Lung (tissue), 11 donors: ENCODE measurements at regions not wholly inside any gene's neighbourhood (a gene's known extent, or its start where the extent isn't known, plus 50 kb on each side); places are given as distances from the start of the nearest gene placed in this dataset.
"Not testable (repeated sequence)": the region's sequence is repeated elsewhere in the genome, so short reads cannot be mapped to it uniquely, and the experiment has no call there.

Experiments
- ATAC-seq: fragments of 200-7000 bp; cut with Tn5 transposase; one replicate; pipeline ENCODE4 v1.9.1; 2020; ENCODE audit warnings: moderate number of reproducible peaks; ENCODE audit not compliant: insufficient read depth, low FRiP score
- DNase-seq, 3 donors: peaks; one replicate each; pipeline ENCODE4 v3.0.0-alpha.2; 2013 to 2017
- H3K27ac ChIP-seq, 2 donors: one replicate each; pipeline ENCODE4 v1.5.1; 2013; ENCODE audit warnings: mild to moderate bottlenecking in 2 of 2, moderate library complexity in 2 of 2, control low read depth in 1 of 2, inconsistent platforms in 1 of 2, low read depth in 1 of 2, low read length in 1 of 2
- H3K27me3 ChIP-seq, 3 donors: one replicate each; pipeline ENCODE4 v1.5.1; 2013; ENCODE audit warnings: low read length in 2 of 3; ENCODE audit not compliant: control insufficient read depth in 3 of 3, insufficient read depth in 3 of 3
- H3K36me3 ChIP-seq, 4 donors: one replicate each; pipeline ENCODE4 v1.5.1; 2013; ENCODE audit warnings: low read length in 4 of 4, mild to moderate bottlenecking in 1 of 4, moderate library complexity in 1 of 4; ENCODE audit not compliant: control insufficient read depth in 4 of 4, insufficient read depth in 4 of 4
- H3K4me1 ChIP-seq, 5 donors: one replicate each; pipeline ENCODE4 v1.5.1; 2013; ENCODE audit warnings: low read length in 5 of 5, mild to moderate bottlenecking in 2 of 5, moderate library complexity in 1 of 5; ENCODE audit not compliant: control insufficient read depth in 5 of 5, insufficient read depth in 5 of 5
- H3K4me3 ChIP-seq: one replicate; pipeline ENCODE4 v1.5.1; 2013; ENCODE audit warnings: mild to moderate bottlenecking, control low read depth, moderate library complexity
- H3K9ac ChIP-seq, 2 donors: one replicate each; pipeline ENCODE4 v1.5.1; 2013; ENCODE audit warnings: low read length in 2 of 2, control low read depth in 1 of 2; ENCODE audit not compliant: insufficient read depth in 1 of 2
- H3K9me3 ChIP-seq, 4 donors: one replicate each; pipeline ENCODE4 v1.5.1; 2013; ENCODE audit warnings: low read length in 3 of 4, mild to moderate bottlenecking in 1 of 4, moderate library complexity in 1 of 4; ENCODE audit not compliant: control insufficient read depth in 4 of 4, insufficient read depth in 3 of 4
- WGBS, 2 donors: extraction: QIAGEN DNeasy Blood & Tissue Kit; methylation state at CpG; one replicate each; pipeline ENCODE4 v1.1.7; 2013; 5-methylcytosine and 5-hydroxymethylcytosine counted together
- TF ChIP-seq, protein P1 (sequence below): IDR thresholded peaks from 2 replicates; pipeline ENCODE4 v1.5.1; 2012; ENCODE audit warnings: mild to moderate bottlenecking; ENCODE audit errors: control extremely low read depth, extremely low read depth
- donor health status: control.
- donor health status: control.
- donor health status: Bipolar disorder and iron deficiency.
- donor health status: healthy.
- donor health status: DM: yes; HTN: yes; CAD: no.

DNA sequence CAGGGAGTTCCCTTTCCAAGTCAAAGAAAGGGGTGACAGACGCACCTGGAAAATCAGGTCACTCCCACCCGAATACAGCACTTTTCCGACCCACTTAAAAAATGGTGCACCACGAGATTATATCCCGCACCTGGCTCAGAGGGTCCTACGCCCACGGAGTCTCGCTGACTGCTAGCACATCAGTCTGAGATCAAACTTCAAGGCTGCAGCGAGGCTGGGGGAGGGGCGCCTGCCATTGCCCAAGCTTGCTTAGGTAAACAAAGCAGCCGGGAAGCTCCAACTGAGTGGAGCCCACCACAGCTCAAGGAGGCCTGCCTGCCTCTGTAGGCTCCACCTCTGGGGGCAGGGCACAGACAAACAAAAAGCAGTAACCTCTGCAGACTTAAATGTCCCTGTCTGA lies 277.8 kb upstream of the ARHGAP42 start:
- whole genome bisulfite sequencing, 2 donors = 82 to 86% methylated on average over 11 of the region's 11 CpGs
- not testable (repeated sequence) for H3K9me3 ChIP-seq, DNase-seq, ATAC-seq, H3K4me3 ChIP-seq, H3K36me3 ChIP-seq, H3K27me3 ChIP-seq, H3K4me1 ChIP-seq, H3K27ac ChIP-seq, H3K9ac ChIP-seq

DNA sequence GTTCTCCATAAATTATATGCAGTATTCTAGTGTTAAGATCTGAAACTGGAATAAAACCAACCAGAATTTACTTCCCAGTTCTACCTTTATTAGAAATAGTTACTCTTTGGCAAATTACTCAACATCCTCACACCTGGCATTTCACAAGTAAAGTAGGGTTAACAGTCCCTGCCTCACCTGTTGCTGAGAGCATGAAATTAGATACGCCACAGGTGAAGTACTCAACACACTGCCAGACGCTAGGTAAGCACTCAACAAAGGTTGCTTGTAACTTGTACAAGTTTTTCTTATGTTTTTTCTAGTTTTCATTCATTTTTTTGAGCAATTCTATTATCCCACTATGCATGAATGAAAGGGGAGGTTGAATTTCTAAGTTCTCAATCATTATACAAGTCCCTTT lies 267.6 kb upstream of the ARHGAP42 start:
- WGBS, 2 donors = 46 to 58% methylated on average over 2 of the region's 2 CpGs

DNA sequence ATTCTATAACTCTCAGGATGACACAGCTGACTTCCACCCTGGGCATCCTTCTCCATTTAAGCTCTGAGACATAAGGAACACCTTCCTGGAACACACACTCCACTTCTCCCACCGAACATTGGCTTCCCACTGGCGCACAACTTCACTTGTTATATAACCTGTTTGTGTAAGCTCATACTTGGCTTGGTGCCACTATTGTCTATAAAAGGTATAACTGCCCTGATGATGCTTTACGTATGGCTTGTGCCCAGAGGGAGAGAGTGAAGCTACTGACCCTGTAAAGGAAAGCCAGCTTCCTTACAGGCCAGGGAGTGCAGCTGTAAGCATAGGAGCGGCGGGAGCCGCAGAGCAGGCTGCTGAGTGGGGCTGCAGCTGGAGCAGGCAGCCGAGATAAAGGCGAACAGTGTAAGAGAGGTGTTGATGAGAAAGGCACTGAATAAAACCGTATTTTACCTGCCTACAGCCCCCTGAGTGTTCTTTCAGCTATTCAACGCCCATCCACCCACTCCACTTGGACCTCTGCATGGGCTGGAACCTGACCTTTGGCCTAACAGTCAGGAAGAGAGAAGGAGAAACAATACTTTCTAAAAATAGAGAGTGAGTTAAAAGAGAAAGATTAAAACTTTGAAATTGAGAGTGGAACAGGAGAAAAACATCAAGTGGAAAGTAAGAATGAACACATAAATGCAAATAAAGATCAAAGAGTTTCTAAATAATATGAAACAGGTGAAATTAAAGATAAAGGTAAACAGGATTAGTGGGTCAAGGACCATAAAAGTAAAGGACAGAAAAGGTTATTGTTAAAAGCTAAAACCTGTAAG lies 252.1 kb upstream of the ARHGAP42 start:
- Histone ChIP-seq H3K4me3 (no peak overlapping the region), H3K36me3 (no peaks in the 10 kb centered on the region), H3K9me3 (peaks cover 0 to 2% (median 0%) of the 10 kb centered on the region in 4 donors), H3K27ac (no peak overlapping the region), H3K4me1 (no peaks in the 10 kb centered on the region), H3K9ac (no peak overlapping the region), H3K27me3 (no peaks in the 10 kb centered on the region)
- DNase-seq (peak; percentile 11 to 16 (median 14)), ATAC-seq (no peak)
- 61 to 67% methylated on average over 10 of the region's 10 CpGs for WGBS, 2 donors
- TF ChIP-seq, protein P1, sequence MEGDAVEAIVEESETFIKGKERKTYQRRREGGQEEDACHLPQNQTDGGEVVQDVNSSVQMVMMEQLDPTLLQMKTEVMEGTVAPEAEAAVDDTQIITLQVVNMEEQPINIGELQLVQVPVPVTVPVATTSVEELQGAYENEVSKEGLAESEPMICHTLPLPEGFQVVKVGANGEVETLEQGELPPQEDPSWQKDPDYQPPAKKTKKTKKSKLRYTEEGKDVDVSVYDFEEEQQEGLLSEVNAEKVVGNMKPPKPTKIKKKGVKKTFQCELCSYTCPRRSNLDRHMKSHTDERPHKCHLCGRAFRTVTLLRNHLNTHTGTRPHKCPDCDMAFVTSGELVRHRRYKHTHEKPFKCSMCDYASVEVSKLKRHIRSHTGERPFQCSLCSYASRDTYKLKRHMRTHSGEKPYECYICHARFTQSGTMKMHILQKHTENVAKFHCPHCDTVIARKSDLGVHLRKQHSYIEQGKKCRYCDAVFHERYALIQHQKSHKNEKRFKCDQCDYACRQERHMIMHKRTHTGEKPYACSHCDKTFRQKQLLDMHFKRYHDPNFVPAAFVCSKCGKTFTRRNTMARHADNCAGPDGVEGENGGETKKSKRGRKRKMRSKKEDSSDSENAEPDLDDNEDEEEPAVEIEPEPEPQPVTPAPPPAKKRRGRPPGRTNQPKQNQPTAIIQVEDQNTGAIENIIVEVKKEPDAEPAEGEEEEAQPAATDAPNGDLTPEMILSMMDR = no peak

More for the DNA sequence above, 267.6 kb upstream of the ARHGAP42 start:
- Histone ChIP-seq H3K27me3 (no peaks in the 10 kb centered on the region), H3K9ac (no peak overlapping the region), H3K4me3 (no peak overlapping the region), H3K27ac (no peak overlapping the region), H3K9me3 (peaks cover 0 to 8% (median 2%) of the 10 kb centered on the region in 4 donors), H3K36me3 (no peaks in the 10 kb centered on the region), H3K4me1 (no peaks in the 10 kb centered on the region)
- ATAC-seq (no peak), DNase-seq (peak; percentile 36 to 76 (median 47))
- TF ChIP-seq, protein P1 = no peak

DNA sequence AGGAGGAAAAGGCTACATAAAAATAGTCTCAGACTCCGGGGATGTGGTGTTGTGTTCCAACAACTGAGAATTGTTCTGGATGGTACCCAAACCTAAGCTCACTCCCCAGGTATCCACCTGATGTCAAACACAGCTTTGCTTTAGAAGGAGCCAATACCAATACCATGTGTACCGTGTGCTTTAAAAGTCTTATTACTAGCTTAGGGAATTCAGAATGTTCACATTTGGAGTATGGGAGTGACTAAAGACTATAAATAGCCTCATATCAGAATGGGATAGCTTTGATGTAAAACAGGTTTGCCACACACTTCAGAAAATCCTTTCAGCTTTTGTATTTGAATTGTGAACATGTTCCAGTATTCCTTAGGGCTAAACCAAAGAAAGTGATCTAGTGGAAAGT lies 248.7 kb upstream of the ARHGAP42 start:
- Histone ChIP-seq H3K4me1 (peaks cover 0 to 2% (median 0%) of the 10 kb centered on the region in 5 donors), H3K27ac (peak overlapping the region in 1 of 2 donors; percentile 70), H3K4me3 (no peak overlapping the region), H3K9me3 (no peaks in the 10 kb centered on the region), H3K27me3 (no peaks in the 10 kb centered on the region), H3K9ac (no peak overlapping the region), H3K36me3 (no peaks in the 10 kb centered on the region)
- ATAC-seq = no peak
- TF ChIP-seq, protein P1 = no peak
- 66 to 78% methylated on average over 2 of the region's 2 CpGs for WGBS, 2 donors
- DNase-seq = peak in 2 of 3 donors; percentile 61 to 78
